ENCODE measurements at regions not wholly inside any gene's neighbourhood (a gene's known extent, or its start where the extent isn't known, plus 50 kb on each side); places are given as distances from the start of the nearest gene placed in this dataset.

DNA sequence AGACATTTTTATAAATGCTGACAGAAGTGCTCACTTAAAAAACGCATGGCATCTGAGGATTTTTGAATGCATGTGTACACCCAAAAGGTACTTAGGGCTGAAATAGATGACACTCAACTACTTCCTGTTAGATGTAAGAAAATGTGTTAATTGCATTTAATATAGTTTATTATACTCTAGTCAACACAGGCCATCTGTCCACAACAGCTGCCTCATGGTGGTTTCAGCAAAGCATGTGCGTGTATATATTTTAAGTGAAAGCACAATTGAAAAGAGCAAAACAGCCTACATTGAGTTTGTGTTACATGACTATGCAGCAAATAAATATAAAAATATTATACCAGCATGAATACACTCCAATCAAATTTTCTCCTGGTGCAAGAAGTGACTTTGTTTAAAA, 1233.0 kb upstream of the EYS start:
- DNase-seq (ENCODE audit: low read depth), result no peak
- CTCF ChIA-PET, result no interaction called here
- Histone ChIP-seq H3K27me3 (ENCODE audit: control insufficient read depth, insufficient read depth, low read length) (no peaks in the 10 kb centered on the region), H3K36me3 (ENCODE audit: control insufficient read depth, insufficient read depth, low read length) (no peaks in the 10 kb centered on the region), H3K4me3 (ENCODE audit: low read depth, low read length) (no peak overlapping the region)
- TF ChIP-seq, protein P1, sequence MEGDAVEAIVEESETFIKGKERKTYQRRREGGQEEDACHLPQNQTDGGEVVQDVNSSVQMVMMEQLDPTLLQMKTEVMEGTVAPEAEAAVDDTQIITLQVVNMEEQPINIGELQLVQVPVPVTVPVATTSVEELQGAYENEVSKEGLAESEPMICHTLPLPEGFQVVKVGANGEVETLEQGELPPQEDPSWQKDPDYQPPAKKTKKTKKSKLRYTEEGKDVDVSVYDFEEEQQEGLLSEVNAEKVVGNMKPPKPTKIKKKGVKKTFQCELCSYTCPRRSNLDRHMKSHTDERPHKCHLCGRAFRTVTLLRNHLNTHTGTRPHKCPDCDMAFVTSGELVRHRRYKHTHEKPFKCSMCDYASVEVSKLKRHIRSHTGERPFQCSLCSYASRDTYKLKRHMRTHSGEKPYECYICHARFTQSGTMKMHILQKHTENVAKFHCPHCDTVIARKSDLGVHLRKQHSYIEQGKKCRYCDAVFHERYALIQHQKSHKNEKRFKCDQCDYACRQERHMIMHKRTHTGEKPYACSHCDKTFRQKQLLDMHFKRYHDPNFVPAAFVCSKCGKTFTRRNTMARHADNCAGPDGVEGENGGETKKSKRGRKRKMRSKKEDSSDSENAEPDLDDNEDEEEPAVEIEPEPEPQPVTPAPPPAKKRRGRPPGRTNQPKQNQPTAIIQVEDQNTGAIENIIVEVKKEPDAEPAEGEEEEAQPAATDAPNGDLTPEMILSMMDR (IDR thresholded peaks at IDR 0.05; ENCODE audit: insufficient read depth, low read depth, low read length), result no peak
- POLR2A ChIA-PET, result no interaction called here

DNA sequence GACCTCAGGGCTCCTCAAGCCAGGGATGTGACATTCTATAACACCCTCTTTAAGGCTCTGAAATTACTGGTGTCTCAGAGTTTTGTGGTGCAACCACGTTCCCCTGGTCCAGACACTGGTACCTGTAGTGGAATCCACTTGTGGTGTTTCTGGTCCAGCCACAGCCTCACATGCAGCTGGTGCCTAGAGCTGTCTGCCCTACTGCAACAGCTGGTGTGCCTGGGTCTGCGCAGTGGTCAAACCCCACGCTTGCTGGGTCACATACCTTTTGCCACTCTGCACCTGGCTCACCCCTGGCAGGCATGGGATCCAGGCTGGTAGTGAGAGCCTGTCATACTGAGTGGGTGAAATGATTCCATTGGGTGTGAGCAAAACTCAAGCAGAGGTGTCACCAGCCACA, 1230.2 kb upstream of the EYS start:
- ChIA-PET CTCF (no interaction called here), POLR2A (no interaction called here)
- Histone ChIP-seq H3K27me3 (ENCODE audit: control insufficient read depth, insufficient read depth, low read length) (no peaks in the 10 kb centered on the region), H3K4me3 (ENCODE audit: low read depth, low read length) (no peak overlapping the region), H3K36me3 (ENCODE audit: control insufficient read depth, insufficient read depth, low read length) (no peaks in the 10 kb centered on the region)
- no peak for DNase-seq (ENCODE audit: low read depth)
- TF ChIP-seq, protein P1 (IDR thresholded peaks at IDR 0.05; ENCODE audit: insufficient read depth, low read depth, low read length), result no peak

DNA sequence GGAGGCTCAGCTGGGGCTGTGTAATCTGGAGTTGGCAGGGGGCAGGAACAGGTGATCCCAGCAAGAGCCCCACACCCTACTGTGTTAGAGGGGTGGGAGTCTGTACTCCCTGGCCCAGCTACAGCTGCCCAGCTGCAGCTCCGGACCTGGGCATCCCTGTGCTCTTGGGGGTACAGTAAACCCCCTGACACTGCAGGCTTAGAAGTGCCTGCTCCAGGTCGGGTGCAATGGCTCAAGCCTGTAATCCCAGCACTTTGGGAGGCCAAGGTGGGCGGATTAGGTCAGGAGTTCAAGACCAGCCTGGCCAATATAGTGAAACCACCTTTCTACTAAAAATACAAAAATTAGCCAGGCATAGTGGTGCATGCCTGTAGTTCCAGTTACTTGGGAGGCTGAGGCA, 1228.6 kb upstream of the EYS start:
- H3K4me3 ChIP-seq (ENCODE audit: low read depth, low read length), result no peak overlapping the region
- H3K27me3 ChIP-seq (ENCODE audit: control insufficient read depth, insufficient read depth, low read length), result no peaks in the 10 kb centered on the region
- CTCF ChIA-PET, result no interaction called here
- no peak for DNase-seq (ENCODE audit: low read depth)
- POLR2A ChIA-PET, result no interaction called here
- TF ChIP-seq, protein P1 (IDR thresholded peaks at IDR 0.05; ENCODE audit: insufficient read depth, low read depth, low read length), result no peak
- no peaks in the 10 kb centered on the region for H3K36me3 ChIP-seq (ENCODE audit: control insufficient read depth, insufficient read depth, low read length)

DNA sequence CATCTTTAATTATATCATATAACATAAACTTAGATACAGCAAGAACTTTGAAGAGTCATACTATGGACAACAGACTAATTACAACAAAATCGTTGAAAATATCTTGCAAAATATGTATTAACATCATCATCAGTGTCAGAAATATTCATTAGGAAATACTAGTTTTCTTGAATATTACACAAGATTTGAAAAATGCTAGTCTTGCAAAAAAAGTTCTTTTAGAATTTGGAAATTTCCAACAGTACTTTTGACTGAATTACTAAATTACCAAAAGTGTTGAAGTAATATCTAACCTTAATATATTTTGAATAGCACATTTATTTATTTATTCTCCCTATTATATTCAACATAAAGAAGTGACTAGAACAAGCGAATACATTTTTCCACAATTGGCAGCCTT, 1224.8 kb upstream of the EYS start:
- H3K27me3 ChIP-seq (ENCODE audit: control insufficient read depth, insufficient read depth, low read length), result no peaks in the 10 kb centered on the region

DNA sequence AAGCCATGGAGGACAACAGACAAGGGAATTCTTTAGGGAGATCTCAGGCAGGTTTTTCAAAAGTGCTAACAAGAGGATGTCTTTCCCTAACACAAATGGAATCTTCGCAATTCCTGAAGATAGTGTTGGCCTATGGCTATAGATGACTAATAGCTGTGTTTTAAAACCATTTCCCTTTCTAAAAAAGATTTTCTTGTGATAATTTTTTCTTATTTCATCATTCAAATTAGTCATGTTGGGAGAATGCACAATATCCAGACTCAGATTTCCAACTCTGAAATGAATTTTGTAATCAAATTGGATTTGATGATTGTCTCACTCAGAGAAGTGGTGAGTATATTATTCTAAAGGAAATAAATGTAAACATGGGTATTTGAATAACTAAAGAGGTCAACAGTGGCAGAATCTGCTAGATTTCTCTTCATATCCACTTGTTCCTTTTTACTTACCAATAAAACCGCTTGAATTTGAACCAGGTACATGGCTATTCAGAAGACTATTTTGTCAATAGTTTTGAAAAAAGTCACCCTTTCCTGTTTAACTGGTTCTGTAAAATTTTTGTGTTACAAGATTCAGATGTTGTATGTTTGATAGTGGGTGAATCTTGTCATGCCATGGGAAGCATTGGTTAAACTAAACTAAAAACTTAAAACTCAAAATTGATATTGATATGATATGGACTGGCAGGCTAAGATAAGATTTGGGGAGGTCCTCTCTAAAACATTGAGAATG, 1223.7 kb upstream of the EYS start:
- TF ChIP-seq, protein P1 (IDR thresholded peaks at IDR 0.05; ENCODE audit: insufficient read depth, low read depth, low read length), result no peak
- ChIA-PET POLR2A (no interaction called here), CTCF (no interaction called here)
- no peaks in the 10 kb centered on the region for H3K27me3 ChIP-seq (ENCODE audit: control insufficient read depth, insufficient read depth, low read length)
- no peaks in the 10 kb centered on the region for H3K36me3 ChIP-seq (ENCODE audit: control insufficient read depth, insufficient read depth, low read length)
- DNase-seq (ENCODE audit: low read depth), result peak; percentile 7
- H3K4me3 ChIP-seq (ENCODE audit: low read depth, low read length), result no peak overlapping the region

More for the DNA sequence above, 1224.8 kb upstream of the EYS start:
- CTCF ChIA-PET, result no interaction called here
- POLR2A ChIA-PET, result interaction anchor here (0.5 kb wide), 1 partner anchor 1078 kb away, joined by 5 read pairs; no protein-coding TSS in a partner anchor
- TF ChIP-seq, protein P1 (IDR thresholded peaks at IDR 0.05; ENCODE audit: insufficient read depth, low read depth, low read length), result no peak
- no peak for DNase-seq (ENCODE audit: low read depth)
- no peak overlapping the region for H3K4me3 ChIP-seq (ENCODE audit: low read depth, low read length)
- H3K36me3 ChIP-seq (ENCODE audit: control insufficient read depth, insufficient read depth, low read length), result no peaks in the 10 kb centered on the region
